Naive thymus-derived CD4-positive, alpha-beta T cell (primary cell): ENCODE measurements at regions not wholly inside any gene's neighbourhood (a gene's known extent, or its start where the extent isn't known, plus 50 kb on each side); places are given as distances from the start of the nearest gene placed in this dataset.
"Not testable (repeated sequence)": the region's sequence is repeated elsewhere in the genome, so short reads cannot be mapped to it uniquely, and the experiment has no call there.

Source experiments
- ATAC-seq: fragments of 150-1000 bp; cut with Tn5 transposase; 2 replicates; pipeline ENCODE4 v1.10.0; 2021; ENCODE audit warnings: mild to moderate bottlenecking, moderate library complexity
- CTCF ChIA-PET: fragments of 350-600 bp; sonication (Branson Sonifier 250); formaldehyde crosslinking; loops from one replicate; lab custom pipeline; 2021; ENCODE audit warnings: antibody characterized with exemption; lab: Charles Lee
- POLR2A ChIA-PET: fragments of 350-600 bp; sonication (Branson Sonifier 250); formaldehyde crosslinking; loops from one replicate; lab custom pipeline; 2021; ENCODE audit warnings: antibody characterized with exemption, inconsistent platforms; lab: Charles Lee
- DNase-seq, 9 donors: peaks; one replicate each; pipeline versions ENCODE4 v3.0.0 to v3.0.0-alpha.2; 2020 to 2022; ENCODE audit warnings: mixed read lengths in 1 of 9
- H3K27ac ChIP-seq: one replicate; pipeline ENCODE4 v1.7.0; 2013; ENCODE audit warnings: mild to moderate bottlenecking, low read depth, low read length, moderate library complexity
- H3K27me3 ChIP-seq, 2 donors: one replicate each; pipeline ENCODE4 v1.7.0; 2013; ENCODE audit warnings: low read length in 2 of 2, mild to moderate bottlenecking in 2 of 2, moderate library complexity in 2 of 2; ENCODE audit not compliant: control insufficient read depth in 2 of 2, insufficient read depth in 2 of 2
- H3K36me3 ChIP-seq, 3 experiments: 1 replicate in 2 of 3; 2 replicates in 1 of 3; pipeline ENCODE4 v1.7.0; 2013; ENCODE audit warnings: low read length in 3 of 3, mild to moderate bottlenecking in 3 of 3, moderate library complexity in 1 of 3; ENCODE audit not compliant: insufficient read depth in 3 of 3, control insufficient read depth in 2 of 3
- H3K4me1 ChIP-seq, 2 donors: one replicate each; pipeline ENCODE4 v1.7.0; 2013; ENCODE audit warnings: low read length in 2 of 2, mild to moderate bottlenecking in 2 of 2, moderate library complexity in 1 of 2; ENCODE audit not compliant: control insufficient read depth in 2 of 2, insufficient read depth in 2 of 2
- H3K4me3 ChIP-seq: 2 replicates; pipeline ENCODE4 v1.7.0; 2013; ENCODE audit warnings: mild to moderate bottlenecking, low read length
- H3K9me3 ChIP-seq, 3 experiments: 1 replicate in 2 of 3; 2 replicates in 1 of 3; pipeline ENCODE4 v1.7.0; 2013; ENCODE audit warnings: low read length in 3 of 3; ENCODE audit not compliant: control insufficient read depth in 2 of 3
- H3K27ac Mint-ChIP-seq, 9 donors: one replicate each; pipeline ENCODE4 v1.8.0; 2020 to 2022; ENCODE audit warnings: mixed read lengths in 9 of 9, mild to moderate bottlenecking in 8 of 9, moderate library complexity in 5 of 9, inconsistent platforms in 2 of 9
- H3K27me3 Mint-ChIP-seq, 5 donors: one replicate each; pipeline ENCODE4 v1.8.0; 2021 to 2022; ENCODE audit warnings: mixed read lengths in 5 of 5, mild to moderate bottlenecking in 1 of 5
- H3K36me3 Mint-ChIP-seq, 5 donors: one replicate each; pipeline ENCODE4 v1.8.0; 2020 to 2022; ENCODE audit warnings: mixed read lengths in 5 of 5, mild to moderate bottlenecking in 3 of 5, inconsistent platforms in 1 of 5
- H3K4me1 Mint-ChIP-seq, 7 donors: one replicate each; pipeline ENCODE4 v1.8.0; 2020 to 2022; ENCODE audit warnings: mixed read lengths in 7 of 7, mild to moderate bottlenecking in 3 of 7, inconsistent platforms in 1 of 7
- H3K4me3 Mint-ChIP-seq, 10 donors: one replicate each; pipeline ENCODE4 v1.8.0; 2020 to 2022; ENCODE audit warnings: mild to moderate bottlenecking in 10 of 10, mixed read lengths in 10 of 10, moderate library complexity in 6 of 10, inconsistent platforms in 2 of 10
- H3K9me3 Mint-ChIP-seq, 11 donors: one replicate each; pipeline ENCODE4 v1.8.0; 2020 to 2022; ENCODE audit warnings: mixed read lengths in 11 of 11, mild to moderate bottlenecking in 4 of 11, inconsistent platforms in 1 of 11, moderate library complexity in 1 of 11
- intact Hi-C, 2 donors: fragments of 100-400 bp; cut with micrococcal nuclease; formaldehyde crosslinking; loops; one replicate each; pipeline ENCODE4 v1.15.1; 2023

DNA sequence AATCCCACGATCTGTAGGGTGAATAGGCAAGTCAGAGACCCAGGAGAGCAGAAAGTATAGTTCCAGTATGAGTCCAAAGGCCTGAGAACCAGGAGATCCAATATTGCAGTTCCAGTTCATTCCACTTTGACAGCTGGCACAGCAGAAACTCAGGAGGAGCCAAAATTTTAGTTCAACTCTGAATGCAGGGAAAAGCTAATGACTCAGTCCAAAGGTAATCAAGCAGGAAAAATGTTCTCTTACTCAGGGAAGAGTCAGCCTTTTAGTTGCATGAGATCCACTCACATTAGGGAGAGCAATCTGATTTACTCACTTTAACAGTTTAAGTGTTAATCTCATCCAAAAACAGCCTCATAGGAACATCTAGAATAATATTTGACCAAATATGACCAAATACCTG, 130.2 kb upstream of the LRFN5 start:
- ChIA-PET CTCF (no interaction called here), POLR2A (no interaction called here)
- ATAC-seq (no peak), DNase-seq (no peak)
- no peak overlapping the region for H3K4me3 Mint-ChIP-seq
- H3K36me3 Mint-ChIP-seq = no peaks in the 10 kb centered on the region
- peaks cover 0 to 16% (median 4%) of the 10 kb centered on the region in 11 donors for H3K9me3 Mint-ChIP-seq
- Histone ChIP-seq H3K4me3 (no peak overlapping the region), H3K4me1 (no peaks in the 10 kb centered on the region), H3K9me3 (no peaks in the 10 kb centered on the region), H3K27ac (no peak overlapping the region), H3K36me3 (no peaks in the 10 kb centered on the region), H3K27me3 (no peaks in the 10 kb centered on the region)
- intact Hi-C loops = no loop called here
- H3K27me3 Mint-ChIP-seq = peaks cover 0 to 5% (median 0%) of the 10 kb centered on the region in 5 donors
- peaks cover 0 to 2% (median 0%) of the 10 kb centered on the region in 7 donors for H3K4me1 Mint-ChIP-seq
- no peak overlapping the region for H3K27ac Mint-ChIP-seq

DNA sequence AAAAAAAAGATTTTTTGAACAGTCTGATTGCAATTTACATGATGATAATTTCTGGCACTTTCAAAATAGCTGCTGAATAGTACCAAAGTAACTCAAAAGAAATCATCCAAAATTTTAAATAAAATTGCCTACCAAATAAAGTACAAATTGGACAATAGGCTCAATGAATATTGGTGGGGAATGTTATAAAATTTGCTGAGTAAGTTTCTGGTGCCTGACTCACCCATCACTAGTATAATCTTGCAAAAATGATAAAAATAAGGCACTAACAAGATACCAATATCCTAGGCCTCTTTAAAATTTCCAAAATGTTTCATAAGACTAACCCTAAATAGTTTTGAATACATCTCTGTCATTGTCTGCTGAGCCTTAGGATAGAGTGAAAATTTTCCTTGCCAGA, 145.3 kb upstream of the LRFN5 start:
- H3K9me3 ChIP-seq = no peaks in the 10 kb centered on the region
- Mint-ChIP-seq H3K9me3 (peaks cover 0 to 4% (median 0%) of the 10 kb centered on the region in 11 donors), H3K36me3 (no peaks in the 10 kb centered on the region), H3K27ac (no peak overlapping the region), H3K4me3 (no peak overlapping the region), H3K27me3 (no peaks in the 10 kb centered on the region), H3K4me1 (no peaks in the 10 kb centered on the region)
- intact Hi-C loops = no loop called here
- no peaks in the 10 kb centered on the region for H3K27me3 ChIP-seq
- H3K4me3 ChIP-seq = no peak overlapping the region
- ATAC-seq = no peak
- H3K36me3 ChIP-seq = no peaks in the 10 kb centered on the region
- H3K4me1 ChIP-seq = no peaks in the 10 kb centered on the region
- no peak for DNase-seq
- no peak overlapping the region for H3K27ac ChIP-seq
- POLR2A ChIA-PET = no interaction called here
- CTCF ChIA-PET = no interaction called here

DNA sequence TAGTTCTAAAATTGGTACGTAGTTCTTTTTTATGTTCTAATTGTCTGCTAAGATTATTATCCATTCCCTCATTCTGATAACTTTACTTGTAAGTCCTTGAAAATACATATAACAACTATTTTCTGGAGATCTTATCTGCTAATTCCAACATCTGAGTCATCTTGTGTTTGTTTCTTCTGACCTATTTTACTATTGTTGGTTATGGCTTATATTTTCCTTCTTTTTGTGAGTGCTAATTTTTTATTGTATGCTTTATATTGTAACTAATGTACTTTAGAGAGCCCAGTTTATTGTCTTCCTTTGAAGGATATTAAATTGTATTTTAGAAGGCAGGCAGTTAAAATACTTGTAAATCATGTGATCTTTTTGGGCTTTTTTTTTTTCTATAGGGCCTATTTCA, 149.3 kb upstream of the LRFN5 start:
- DNase-seq (no peak), ATAC-seq (no peak)
- ChIA-PET CTCF (no interaction called here), POLR2A (no interaction called here)
- Histone ChIP-seq H3K36me3 (no peaks in the 10 kb centered on the region), H3K9me3 (no peaks in the 10 kb centered on the region), H3K4me1 (no peaks in the 10 kb centered on the region), H3K4me3 (no peak overlapping the region), H3K27ac (no peak overlapping the region), H3K27me3 (no peaks in the 10 kb centered on the region)
- Mint-ChIP-seq H3K4me3 (no peak overlapping the region), H3K27ac (no peak overlapping the region), H3K9me3 (peaks cover 0 to 4% (median 0%) of the 10 kb centered on the region in 11 donors), H3K36me3 (no peaks in the 10 kb centered on the region), H3K27me3 (no peaks in the 10 kb centered on the region), H3K4me1 (no peaks in the 10 kb centered on the region)
- intact Hi-C loops = no loop called here

- H3K9me3 ChIP-seq = no peaks in the 10 kb centered on the region
- H3K36me3 ChIP-seq = no peaks in the 10 kb centered on the region
- no peaks in the 10 kb centered on the region for H3K27me3 ChIP-seq
- Mint-ChIP-seq H3K36me3 (no peaks in the 10 kb centered on the region), H3K4me3 (no peak overlapping the region), H3K27ac (no peak overlapping the region), H3K4me1 (no peaks in the 10 kb centered on the region), H3K9me3 (peaks cover 0 to 2% (median 0%) of the 10 kb centered on the region in 11 donors), H3K27me3 (no peaks in the 10 kb centered on the region)
- no peaks in the 10 kb centered on the region for H3K4me1 ChIP-seq
- intact Hi-C loops = no loop called here
- ATAC-seq (no peak), DNase-seq (no peak)
- ChIA-PET POLR2A (no interaction called here), CTCF (no interaction called here)
- no peak overlapping the region for H3K4me3 ChIP-seq
- H3K27ac ChIP-seq = no peak overlapping the region
Measured at GRCh38 chr14:41449066-41449465, 157.6 kb upstream of the LRFN5 start.

DNA sequence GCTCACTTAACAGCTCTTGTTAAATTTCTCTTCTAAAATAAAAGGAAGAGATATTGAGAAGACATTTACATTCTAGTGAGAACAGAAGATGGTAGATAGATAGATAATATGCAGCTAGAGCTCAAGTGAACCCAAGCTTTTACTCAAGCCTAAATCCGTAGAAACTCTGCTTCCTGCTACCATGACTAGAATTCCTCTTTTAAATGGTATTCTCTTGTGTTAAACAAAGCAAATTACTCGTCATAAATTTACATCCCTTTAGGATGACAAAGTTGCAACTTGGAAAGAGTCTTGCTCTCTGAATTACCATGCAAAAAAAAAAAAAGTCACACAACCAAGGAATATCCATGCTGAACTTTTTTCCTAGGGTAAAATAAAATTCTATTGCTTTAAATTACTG, 160.7 kb upstream of the LRFN5 start:
- no peaks in the 10 kb centered on the region for H3K9me3 ChIP-seq
- H3K9me3 Mint-ChIP-seq = peaks cover 0 to 2% (median 0%) of the 10 kb centered on the region in 11 donors
- ATAC-seq (no peak), DNase-seq (no peak)
- ChIA-PET POLR2A (interaction anchor here (0.6 kb wide), 1 partner anchor 1137 kb away, joined by 3 read pairs; no protein-coding TSS in a partner anchor), CTCF (no interaction called here)
- H3K36me3 ChIP-seq = no peaks in the 10 kb centered on the region
- no peak overlapping the region for H3K27ac Mint-ChIP-seq
- no peak overlapping the region for H3K27ac ChIP-seq
- H3K27me3 Mint-ChIP-seq = no peaks in the 10 kb centered on the region
- H3K36me3 Mint-ChIP-seq = no peaks in the 10 kb centered on the region
- H3K4me1 ChIP-seq = no peaks in the 10 kb centered on the region
- no peaks in the 10 kb centered on the region for H3K4me1 Mint-ChIP-seq
- intact Hi-C loops = no loop called here
- no peak overlapping the region for H3K4me3 Mint-ChIP-seq
- no peaks in the 10 kb centered on the region for H3K27me3 ChIP-seq
- H3K4me3 ChIP-seq = no peak overlapping the region

- Histone ChIP-seq H3K4me1 (no peaks in the 10 kb centered on the region), H3K27ac (no peak overlapping the region), H3K27me3 (no peaks in the 10 kb centered on the region), H3K9me3 (no peaks in the 10 kb centered on the region), H3K36me3 (no peaks in the 10 kb centered on the region), H3K4me3 (no peak overlapping the region)
- intact Hi-C loops = no loop called here
- Mint-ChIP-seq H3K27ac (no peak overlapping the region), H3K4me3 (no peak overlapping the region), H3K27me3 (no peaks in the 10 kb centered on the region), H3K4me1 (no peaks in the 10 kb centered on the region), H3K9me3 (peaks cover 0 to 6% (median 0%) of the 10 kb centered on the region in 11 donors), H3K36me3 (no peaks in the 10 kb centered on the region)
- POLR2A ChIA-PET = no interaction called here
- ATAC-seq (no peak), DNase-seq (no peak)
- CTCF ChIA-PET = no interaction called here
Measured at GRCh38 chr14:41423503-41423902, 183.2 kb upstream of the LRFN5 start.

- POLR2A ChIA-PET, H3K36me3 Mint-ChIP-seq, H3K36me3 ChIP-seq, CTCF ChIA-PET, H3K4me1 ChIP-seq, H3K4me3 ChIP-seq, H3K4me3 Mint-ChIP-seq, H3K27ac ChIP-seq, intact Hi-C loops, H3K4me1 Mint-ChIP-seq, DNase-seq, H3K27ac Mint-ChIP-seq, H3K27me3 Mint-ChIP-seq, H3K9me3 Mint-ChIP-seq, H3K27me3 ChIP-seq, ATAC-seq, H3K9me3 ChIP-seq: not testable (repeated sequence)
Measured at GRCh38 chr14:41421308-41421707, 185.4 kb upstream of the LRFN5 start.
